GM23338 (cell line): ENCODE measurements at regions not wholly inside any gene's neighbourhood (a gene's known extent, or its start where the extent isn't known, plus 50 kb on each side); places are given as distances from the start of the nearest gene placed in this dataset.
"Not testable (repeated sequence)": the region's sequence is repeated elsewhere in the genome, so short reads cannot be mapped to it uniquely, and the experiment has no call there.

ENCODE experiments used
- CTCF ChIP-seq, 2 experiments: fragments of 200-600 bp in 1 of 2; sonication (generic) in 1 of 2; conservative IDR thresholded peaks; 2 replicates each; pipeline versions ENCODE4 v1.5.1 to v1.6.1; 2016 to 2017; ENCODE audit warnings: antibody characterized with exemption in 2 of 2, low read depth in 2 of 2, mild to moderate bottlenecking in 2 of 2, moderate library complexity in 1 of 2
- JUNB ChIP-seq: IDR thresholded peaks from one replicate; pipeline ENCODE4 v1.6.1; 2016; ENCODE audit warnings: antibody characterized with exemption; ENCODE audit not compliant: unreplicated experiment

GRCh38 chrY:18483354-18483753, 63.2 kb upstream of the HSFY1 start:
- TF ChIP-seq CTCF (conservative IDR thresholded peaks at IDR 0.05; ENCODE audit: low read depth in 2 of 2); JUNB: not testable (repeated sequence)
